Fibroblast of lung (primary cell): ENCODE measurements at regions not wholly inside any gene's neighbourhood (a gene's known extent, or its start where the extent isn't known, plus 50 kb on each side); places are given as distances from the start of the nearest gene placed in this dataset.

ENCODE experiments used
- EZH2 ChIP-seq: IDR thresholded peaks from 2 replicates; pipeline ENCODE4 v1.5.1; 2012; ENCODE audit warnings: low read length, control low read depth, mild to moderate bottlenecking; ENCODE audit errors: missing control alignments
- TF ChIP-seq, protein P1 (sequence below), 2 donors: IDR thresholded peaks in 1 of 2; conservative IDR thresholded peaks in 1 of 2; 1 replicate in 1 of 2; 2 replicates in 1 of 2; pipeline ENCODE4 v1.5.1; 2011 to 2012; ENCODE audit warnings: low read length in 2 of 2, control low read depth in 1 of 2, inconsistent platforms in 1 of 2, low read depth in 1 of 2, mild to moderate bottlenecking in 1 of 2

DNA sequence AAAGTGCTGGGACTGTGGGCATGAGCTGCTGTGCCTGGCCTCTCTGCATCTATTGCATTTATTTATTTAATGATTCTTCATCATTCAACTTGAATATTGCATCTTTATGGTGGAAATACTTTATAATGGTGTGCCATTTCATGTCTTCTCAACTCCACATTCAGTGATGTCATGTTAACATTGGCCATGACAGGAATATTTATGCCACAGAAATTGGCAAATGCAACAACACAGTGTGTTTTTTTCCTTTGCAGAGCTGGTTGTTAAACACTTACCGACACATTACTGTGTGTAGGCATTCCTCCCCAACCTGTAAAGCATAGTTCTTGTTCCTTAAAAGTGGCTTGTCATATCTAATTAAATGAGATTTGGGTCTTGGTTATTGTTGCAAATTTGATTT lies 57.4 kb upstream of the WDR26 start:
- TF ChIP-seq, protein P1, sequence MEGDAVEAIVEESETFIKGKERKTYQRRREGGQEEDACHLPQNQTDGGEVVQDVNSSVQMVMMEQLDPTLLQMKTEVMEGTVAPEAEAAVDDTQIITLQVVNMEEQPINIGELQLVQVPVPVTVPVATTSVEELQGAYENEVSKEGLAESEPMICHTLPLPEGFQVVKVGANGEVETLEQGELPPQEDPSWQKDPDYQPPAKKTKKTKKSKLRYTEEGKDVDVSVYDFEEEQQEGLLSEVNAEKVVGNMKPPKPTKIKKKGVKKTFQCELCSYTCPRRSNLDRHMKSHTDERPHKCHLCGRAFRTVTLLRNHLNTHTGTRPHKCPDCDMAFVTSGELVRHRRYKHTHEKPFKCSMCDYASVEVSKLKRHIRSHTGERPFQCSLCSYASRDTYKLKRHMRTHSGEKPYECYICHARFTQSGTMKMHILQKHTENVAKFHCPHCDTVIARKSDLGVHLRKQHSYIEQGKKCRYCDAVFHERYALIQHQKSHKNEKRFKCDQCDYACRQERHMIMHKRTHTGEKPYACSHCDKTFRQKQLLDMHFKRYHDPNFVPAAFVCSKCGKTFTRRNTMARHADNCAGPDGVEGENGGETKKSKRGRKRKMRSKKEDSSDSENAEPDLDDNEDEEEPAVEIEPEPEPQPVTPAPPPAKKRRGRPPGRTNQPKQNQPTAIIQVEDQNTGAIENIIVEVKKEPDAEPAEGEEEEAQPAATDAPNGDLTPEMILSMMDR (conservative IDR thresholded peaks at IDR 0.05 in 1 of 2, IDR thresholded peaks at IDR 0.05 in 1 of 2; ENCODE audit: low read depth in 1 of 2, low read length in 2 of 2) = no peak
- no peak for TF ChIP-seq EZH2
